SHP77 (cell line): ENCODE measurements at regions not wholly inside any gene's neighbourhood (a gene's known extent, or its start where the extent isn't known, plus 50 kb on each side); places are given as distances from the start of the nearest gene placed in this dataset.

ENCODE experiments used
- DNase-seq, 2 experiments: peaks; one replicate each; lab custom pipeline; 2025; lab: John Stamatoyannopoulos, UW

DNA sequence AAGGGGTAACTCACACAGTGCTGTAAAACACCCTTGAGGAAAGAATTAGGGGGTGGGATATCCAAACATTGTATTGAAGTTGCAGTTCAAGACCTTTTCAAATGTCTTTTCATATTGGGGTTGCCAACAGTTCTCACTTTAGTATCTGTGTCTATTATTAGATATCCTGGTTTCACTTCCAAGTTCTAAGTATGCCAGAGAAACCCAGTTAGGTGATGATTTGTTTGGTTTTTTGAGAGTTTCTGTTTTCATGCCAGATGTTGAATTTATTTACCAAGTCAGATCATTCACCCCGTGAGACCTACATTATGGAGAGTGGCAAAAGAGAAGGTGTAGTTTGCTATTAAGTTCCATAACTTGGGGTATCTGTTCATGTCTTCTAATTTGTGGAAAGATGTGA, 64.5 kb downstream of the C9orf152 start:
- no peak for DNase-seq

DNA sequence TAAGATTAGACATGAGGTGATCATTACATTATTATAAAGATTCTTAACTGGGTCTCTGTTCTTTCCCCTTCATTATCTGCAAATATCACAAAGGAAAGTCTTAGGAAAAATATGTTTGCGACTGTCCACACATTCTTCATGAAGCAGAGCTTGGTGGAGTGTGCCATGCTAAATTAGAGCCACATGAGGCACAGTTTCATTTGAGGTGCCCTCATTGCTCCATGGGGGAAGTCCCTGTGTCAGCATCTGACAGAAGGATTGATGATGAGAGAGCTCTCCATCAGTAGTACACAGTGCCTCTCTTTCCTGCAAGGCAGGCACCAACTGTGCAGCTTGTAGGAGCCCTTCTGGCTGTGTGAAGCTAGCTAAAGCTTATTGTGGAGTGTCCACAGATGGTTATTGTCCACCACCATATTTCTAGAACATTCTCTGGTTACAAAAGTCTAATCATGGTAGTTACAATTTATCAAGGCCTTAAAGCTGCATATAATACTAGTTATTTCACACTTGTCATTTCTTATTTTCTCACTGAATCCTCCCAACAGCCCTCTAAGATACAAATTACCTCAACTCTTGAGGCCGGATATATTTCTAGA, 63.9 kb downstream of the C9orf152 start:
- DNase-seq, result no peak

DNA sequence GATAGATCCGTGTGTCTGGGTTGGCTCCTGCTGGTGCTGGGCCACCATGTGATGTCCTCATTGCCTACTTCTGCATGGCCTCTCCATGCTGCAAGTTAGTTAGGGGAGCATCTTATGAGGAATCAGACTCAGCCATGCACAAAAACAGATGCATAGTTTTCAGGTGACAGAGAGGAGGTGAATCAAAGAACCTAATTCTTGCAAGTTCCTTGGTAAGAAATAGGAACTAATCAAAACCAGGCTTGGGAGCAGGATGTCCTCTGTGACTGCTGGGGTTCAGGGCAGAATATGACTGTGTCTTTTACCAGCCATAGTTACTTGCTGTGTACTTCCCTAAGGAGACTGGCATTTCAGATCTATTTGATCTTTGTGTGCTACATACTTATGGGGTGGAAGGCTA, 61.6 kb downstream of the C9orf152 start:
- DNase-seq, result no peak

DNA sequence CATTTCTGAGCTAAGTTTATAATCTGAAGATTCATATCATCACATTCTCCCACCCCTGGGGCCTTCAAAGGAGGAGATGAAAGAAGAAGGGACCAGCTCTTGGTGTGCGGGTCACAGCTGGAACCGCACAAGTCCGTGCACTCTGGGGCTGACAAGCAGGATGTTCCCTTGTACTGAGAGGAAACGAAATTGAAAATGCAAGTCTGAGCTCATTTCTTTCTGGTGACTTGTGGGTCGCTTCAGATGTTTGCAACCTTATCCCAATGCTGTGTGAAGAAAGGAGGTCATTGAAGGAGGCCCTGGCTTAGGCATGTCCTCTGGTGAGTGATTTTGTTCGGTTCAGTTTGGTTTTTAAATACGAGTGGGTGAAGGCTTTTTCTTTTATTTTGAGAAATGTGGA, 59.6 kb downstream of the C9orf152 start:
- DNase-seq, result no peak

DNA sequence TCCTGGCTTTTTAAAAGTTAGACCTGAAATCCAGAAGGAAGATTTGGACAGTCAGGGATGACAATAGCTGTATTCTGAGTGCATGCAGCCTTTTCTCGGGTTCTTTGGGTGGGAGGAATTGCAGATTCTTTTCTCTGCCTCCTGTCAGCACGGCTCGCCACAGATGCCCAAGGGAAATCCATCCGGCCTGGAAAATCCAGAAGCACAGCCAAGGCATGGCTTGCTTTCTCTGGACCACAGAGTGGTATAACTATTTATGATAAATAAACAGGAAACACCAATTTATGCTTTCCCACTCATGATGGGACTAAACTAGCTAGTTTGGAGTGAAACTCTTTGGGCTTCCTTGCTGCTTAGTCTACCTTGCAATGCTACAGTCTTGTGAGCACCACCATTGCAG, 59.1 kb downstream of the C9orf152 start:
- no peak for DNase-seq
